A549 (cell line): ENCODE measurements at regions not wholly inside any gene's neighbourhood (a gene's known extent, or its start where the extent isn't known, plus 50 kb on each side); places are given as distances from the start of the nearest gene placed in this dataset.

Source experiments
- CHD4 ChIP-seq: fragments of 200-600 bp; sonication (generic); IDR thresholded peaks from 2 replicates; pipeline ENCODE4 v1.6.1; 2016; ENCODE audit warnings: antibody characterized with exemption, mild to moderate bottlenecking, borderline replicate concordance
- MAFK ChIP-seq: fragments of 450-650 bp; IDR thresholded peaks from 2 replicates; pipeline ENCODE4 v1.6.1; 2014; ENCODE audit not compliant: partially characterized antibody
- MYC ChIP-seq: IDR thresholded peaks from 2 replicates; pipeline ENCODE4 v1.6.1; 2012; ENCODE audit warnings: mild to moderate bottlenecking, inconsistent platforms, low read length, improper control_type of control experiment, borderline replicate concordance
- POLR2A ChIP-seq: IDR thresholded peaks from 2 replicates; pipeline ENCODE4 v1.6.1; 2012; ENCODE audit warnings: mild to moderate bottlenecking, low read length
- RAD21 ChIP-seq, 2 experiments: fragments of >200 bp in 1 of 2; sonication (Bioruptor Twin) in 1 of 2; formaldehyde crosslinking in 1 of 2; IDR thresholded peaks in 1 of 2; conservative IDR thresholded peaks in 1 of 2; 2 replicates in 1 of 2; 3 replicates in 1 of 2; pipeline ENCODE4 v1.6.1; 2012 to 2018; ENCODE audit warnings: inconsistent platforms in 1 of 2
- ZSCAN20 ChIP-seq: fragments of 250-450 bp; sonication (Bioruptor Pico); IDR thresholded peaks from 2 replicates; pipeline ENCODE4 v1.8.0; 2022; ENCODE audit warnings: mild to moderate bottlenecking, moderate library complexity
- TF ChIP-seq, protein P1 (sequence below): fragments of >200 bp; sonication (Bioruptor Twin); formaldehyde crosslinking; IDR thresholded peaks from 3 replicates; pipeline ENCODE4 v1.5.1; 2016
- TF ChIP-seq, protein P2 (sequence below): IDR thresholded peaks from 2 replicates; pipeline ENCODE4 v1.6.1; 2012
- TF ChIP-seq, protein P3 (sequence below): fragments of >200 bp; sonication (Bioruptor Twin); formaldehyde crosslinking; IDR thresholded peaks from 3 replicates; pipeline ENCODE4 v1.6.1; 2016
- TF ChIP-seq, protein P4 (sequence below): fragments of 200-600 bp; sonication (generic); IDR thresholded peaks from 2 replicates; pipeline ENCODE4 v1.6.1; 2016; ENCODE audit warnings: antibody characterized with exemption, mild to moderate bottlenecking, moderate library complexity
- TF ChIP-seq, protein P5 (sequence below): IDR thresholded peaks from 2 replicates; pipeline ENCODE4 v1.6.1; 2012
- TF ChIP-seq, protein P6 (sequence below): fragments of >200 bp; sonication (Bioruptor Twin); formaldehyde crosslinking; IDR thresholded peaks from 2 replicates; pipeline ENCODE4 v1.6.1; 2016
- TF ChIP-seq, protein P7 (sequence below): fragments of 150-350 bp; IDR thresholded peaks from 2 replicates; pipeline ENCODE4 v1.6.1; 2014; ENCODE audit warnings: low read depth, mild to moderate bottlenecking, low read length

DNA sequence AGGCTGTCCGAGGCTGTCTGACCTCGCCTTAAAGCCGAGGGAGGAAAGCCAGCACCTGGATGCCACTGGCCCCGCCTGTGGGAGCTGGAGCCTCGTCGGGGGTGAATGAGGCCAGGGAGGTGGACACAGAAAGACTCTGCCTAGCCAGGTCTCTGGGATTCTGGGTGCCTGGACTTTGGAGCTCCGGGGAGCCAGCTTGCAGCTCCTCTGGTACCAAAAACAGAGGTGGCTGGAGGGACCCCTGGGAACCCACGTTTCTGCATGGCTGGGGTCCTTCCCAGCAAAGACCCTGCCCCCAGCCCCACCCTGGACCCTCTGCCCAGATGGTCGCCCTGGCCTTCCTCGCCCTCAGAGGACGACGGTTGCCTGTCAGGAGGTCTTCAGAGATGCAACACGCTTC lies 239.7 kb downstream of the BRD1 start:
- TF ChIP-seq, protein P1, sequence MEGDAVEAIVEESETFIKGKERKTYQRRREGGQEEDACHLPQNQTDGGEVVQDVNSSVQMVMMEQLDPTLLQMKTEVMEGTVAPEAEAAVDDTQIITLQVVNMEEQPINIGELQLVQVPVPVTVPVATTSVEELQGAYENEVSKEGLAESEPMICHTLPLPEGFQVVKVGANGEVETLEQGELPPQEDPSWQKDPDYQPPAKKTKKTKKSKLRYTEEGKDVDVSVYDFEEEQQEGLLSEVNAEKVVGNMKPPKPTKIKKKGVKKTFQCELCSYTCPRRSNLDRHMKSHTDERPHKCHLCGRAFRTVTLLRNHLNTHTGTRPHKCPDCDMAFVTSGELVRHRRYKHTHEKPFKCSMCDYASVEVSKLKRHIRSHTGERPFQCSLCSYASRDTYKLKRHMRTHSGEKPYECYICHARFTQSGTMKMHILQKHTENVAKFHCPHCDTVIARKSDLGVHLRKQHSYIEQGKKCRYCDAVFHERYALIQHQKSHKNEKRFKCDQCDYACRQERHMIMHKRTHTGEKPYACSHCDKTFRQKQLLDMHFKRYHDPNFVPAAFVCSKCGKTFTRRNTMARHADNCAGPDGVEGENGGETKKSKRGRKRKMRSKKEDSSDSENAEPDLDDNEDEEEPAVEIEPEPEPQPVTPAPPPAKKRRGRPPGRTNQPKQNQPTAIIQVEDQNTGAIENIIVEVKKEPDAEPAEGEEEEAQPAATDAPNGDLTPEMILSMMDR: no peak
- TF ChIP-seq, protein P2, sequence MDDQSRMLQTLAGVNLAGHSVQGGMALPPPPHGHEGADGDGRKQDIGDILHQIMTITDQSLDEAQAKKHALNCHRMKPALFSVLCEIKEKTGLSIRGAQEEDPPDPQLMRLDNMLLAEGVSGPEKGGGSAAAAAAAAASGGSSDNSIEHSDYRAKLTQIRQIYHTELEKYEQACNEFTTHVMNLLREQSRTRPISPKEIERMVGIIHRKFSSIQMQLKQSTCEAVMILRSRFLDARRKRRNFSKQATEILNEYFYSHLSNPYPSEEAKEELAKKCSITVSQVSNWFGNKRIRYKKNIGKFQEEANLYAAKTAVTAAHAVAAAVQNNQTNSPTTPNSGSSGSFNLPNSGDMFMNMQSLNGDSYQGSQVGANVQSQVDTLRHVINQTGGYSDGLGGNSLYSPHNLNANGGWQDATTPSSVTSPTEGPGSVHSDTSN: no peak
- TF ChIP-seq, protein P3, sequence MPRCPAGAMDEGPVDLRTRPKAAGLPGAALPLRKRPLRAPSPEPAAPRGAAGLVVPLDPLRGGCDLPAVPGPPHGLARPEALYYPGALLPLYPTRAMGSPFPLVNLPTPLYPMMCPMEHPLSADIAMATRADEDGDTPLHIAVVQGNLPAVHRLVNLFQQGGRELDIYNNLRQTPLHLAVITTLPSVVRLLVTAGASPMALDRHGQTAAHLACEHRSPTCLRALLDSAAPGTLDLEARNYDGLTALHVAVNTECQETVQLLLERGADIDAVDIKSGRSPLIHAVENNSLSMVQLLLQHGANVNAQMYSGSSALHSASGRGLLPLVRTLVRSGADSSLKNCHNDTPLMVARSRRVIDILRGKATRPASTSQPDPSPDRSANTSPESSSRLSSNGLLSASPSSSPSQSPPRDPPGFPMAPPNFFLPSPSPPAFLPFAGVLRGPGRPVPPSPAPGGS: no peak
- no peak for TF ChIP-seq POLR2A
- TF ChIP-seq MAFK: no peak
- TF ChIP-seq, protein P4, sequence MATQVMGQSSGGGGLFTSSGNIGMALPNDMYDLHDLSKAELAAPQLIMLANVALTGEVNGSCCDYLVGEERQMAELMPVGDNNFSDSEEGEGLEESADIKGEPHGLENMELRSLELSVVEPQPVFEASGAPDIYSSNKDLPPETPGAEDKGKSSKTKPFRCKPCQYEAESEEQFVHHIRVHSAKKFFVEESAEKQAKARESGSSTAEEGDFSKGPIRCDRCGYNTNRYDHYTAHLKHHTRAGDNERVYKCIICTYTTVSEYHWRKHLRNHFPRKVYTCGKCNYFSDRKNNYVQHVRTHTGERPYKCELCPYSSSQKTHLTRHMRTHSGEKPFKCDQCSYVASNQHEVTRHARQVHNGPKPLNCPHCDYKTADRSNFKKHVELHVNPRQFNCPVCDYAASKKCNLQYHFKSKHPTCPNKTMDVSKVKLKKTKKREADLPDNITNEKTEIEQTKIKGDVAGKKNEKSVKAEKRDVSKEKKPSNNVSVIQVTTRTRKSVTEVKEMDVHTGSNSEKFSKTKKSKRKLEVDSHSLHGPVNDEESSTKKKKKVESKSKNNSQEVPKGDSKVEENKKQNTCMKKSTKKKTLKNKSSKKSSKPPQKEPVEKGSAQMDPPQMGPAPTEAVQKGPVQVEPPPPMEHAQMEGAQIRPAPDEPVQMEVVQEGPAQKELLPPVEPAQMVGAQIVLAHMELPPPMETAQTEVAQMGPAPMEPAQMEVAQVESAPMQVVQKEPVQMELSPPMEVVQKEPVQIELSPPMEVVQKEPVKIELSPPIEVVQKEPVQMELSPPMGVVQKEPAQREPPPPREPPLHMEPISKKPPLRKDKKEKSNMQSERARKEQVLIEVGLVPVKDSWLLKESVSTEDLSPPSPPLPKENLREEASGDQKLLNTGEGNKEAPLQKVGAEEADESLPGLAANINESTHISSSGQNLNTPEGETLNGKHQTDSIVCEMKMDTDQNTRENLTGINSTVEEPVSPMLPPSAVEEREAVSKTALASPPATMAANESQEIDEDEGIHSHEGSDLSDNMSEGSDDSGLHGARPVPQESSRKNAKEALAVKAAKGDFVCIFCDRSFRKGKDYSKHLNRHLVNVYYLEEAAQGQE: no peak
- TF ChIP-seq, protein P5, sequence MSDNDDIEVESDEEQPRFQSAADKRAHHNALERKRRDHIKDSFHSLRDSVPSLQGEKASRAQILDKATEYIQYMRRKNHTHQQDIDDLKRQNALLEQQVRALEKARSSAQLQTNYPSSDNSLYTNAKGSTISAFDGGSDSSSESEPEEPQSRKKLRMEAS: no peak
- TF ChIP-seq MYC: no peak
- TF ChIP-seq, protein P6, sequence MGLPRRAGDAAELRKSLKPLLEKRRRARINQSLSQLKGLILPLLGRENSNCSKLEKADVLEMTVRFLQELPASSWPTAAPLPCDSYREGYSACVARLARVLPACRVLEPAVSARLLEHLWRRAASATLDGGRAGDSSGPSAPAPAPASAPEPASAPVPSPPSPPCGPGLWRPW: no peak
- TF ChIP-seq CHD4: no peak
- TF ChIP-seq, protein P7, sequence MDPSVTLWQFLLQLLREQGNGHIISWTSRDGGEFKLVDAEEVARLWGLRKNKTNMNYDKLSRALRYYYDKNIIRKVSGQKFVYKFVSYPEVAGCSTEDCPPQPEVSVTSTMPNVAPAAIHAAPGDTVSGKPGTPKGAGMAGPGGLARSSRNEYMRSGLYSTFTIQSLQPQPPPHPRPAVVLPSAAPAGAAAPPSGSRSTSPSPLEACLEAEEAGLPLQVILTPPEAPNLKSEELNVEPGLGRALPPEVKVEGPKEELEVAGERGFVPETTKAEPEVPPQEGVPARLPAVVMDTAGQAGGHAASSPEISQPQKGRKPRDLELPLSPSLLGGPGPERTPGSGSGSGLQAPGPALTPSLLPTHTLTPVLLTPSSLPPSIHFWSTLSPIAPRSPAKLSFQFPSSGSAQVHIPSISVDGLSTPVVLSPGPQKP: no peak
- no peak for TF ChIP-seq RAD21 (conservative IDR thresholded peaks at IDR 0.05 in 1 of 2, IDR thresholded peaks at IDR 0.05 in 1 of 2)
- TF ChIP-seq ZSCAN20 (CRISPR knock-in tag): no peak
